Memory B cell (primary cell): ENCODE measurements at regions not wholly inside any gene's neighbourhood (a gene's known extent, or its start where the extent isn't known, plus 50 kb on each side); places are given as distances from the start of the nearest gene placed in this dataset.

Experiments used
- ATAC-seq: fragments of 150-1000 bp; cut with Tn5 transposase; 2 replicates; pipeline ENCODE4 v1.10.0; 2021; ENCODE audit warnings: low read depth, mild to moderate bottlenecking, moderate library complexity
- DNase-seq, 2 donors: peaks; one replicate each; pipeline ENCODE4 v3.0.0; 2022; ENCODE audit warnings: low spot score in 2 of 2
- H3K27ac Mint-ChIP-seq: one replicate; pipeline ENCODE4 v1.8.0; 2022; ENCODE audit warnings: mild to moderate bottlenecking, moderate library complexity, mixed read lengths
- H3K27me3 Mint-ChIP-seq: one replicate; pipeline ENCODE4 v1.8.0; 2022; ENCODE audit warnings: mixed read lengths
- H3K36me3 Mint-ChIP-seq: one replicate; pipeline ENCODE4 v1.8.0; 2022; ENCODE audit warnings: mild to moderate bottlenecking, mixed read lengths
- H3K4me1 Mint-ChIP-seq: one replicate; pipeline ENCODE4 v1.8.0; 2022; ENCODE audit warnings: mixed read lengths
- H3K4me3 Mint-ChIP-seq: one replicate; pipeline ENCODE4 v1.8.0; 2022; ENCODE audit warnings: mild to moderate bottlenecking, moderate library complexity, mixed read lengths
- H3K9me3 Mint-ChIP-seq: one replicate; pipeline ENCODE4 v1.8.0; 2022; ENCODE audit warnings: mixed read lengths

DNA sequence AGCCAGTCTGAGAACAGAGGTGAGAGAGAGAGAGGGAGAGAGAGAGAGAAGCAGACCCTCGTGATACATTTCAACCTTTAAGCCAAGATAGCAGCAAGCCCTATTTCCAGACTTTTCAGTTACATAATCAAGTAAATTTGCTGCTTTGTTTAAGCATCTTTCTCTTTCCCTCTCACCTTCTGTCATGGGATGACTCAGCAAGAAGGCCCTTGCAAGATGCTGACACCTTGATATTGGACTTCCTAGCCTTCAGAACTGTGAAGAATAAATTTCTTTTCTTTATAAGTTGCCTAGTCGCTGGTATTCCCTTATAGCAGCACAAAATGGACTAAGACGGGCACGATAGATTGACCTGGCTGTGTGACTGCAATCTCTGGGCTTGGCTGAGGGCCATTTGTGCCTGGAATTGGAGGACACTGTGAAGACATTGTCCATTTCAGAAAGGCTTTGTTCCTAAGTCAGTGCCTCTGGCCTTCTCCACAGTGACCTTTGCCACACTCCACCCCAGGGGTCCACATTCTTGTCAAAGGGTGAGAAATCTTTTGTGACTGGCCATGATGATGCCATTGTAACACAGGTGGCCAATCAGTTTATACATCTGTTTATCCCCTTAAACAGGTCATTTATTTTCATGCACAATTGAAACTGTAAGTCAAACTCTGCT, 51.3 kb upstream of the ITSN2 start:
- peaks cover 7% of the 10 kb centered on the region for H3K27me3 Mint-ChIP-seq
- H3K36me3 Mint-ChIP-seq = no peaks in the 10 kb centered on the region
- no peak for DNase-seq
- no peaks in the 10 kb centered on the region for H3K9me3 Mint-ChIP-seq
- no peaks in the 10 kb centered on the region for H3K4me1 Mint-ChIP-seq
- no peak for ATAC-seq
- no peak overlapping the region for H3K4me3 Mint-ChIP-seq
- no peak overlapping the region for H3K27ac Mint-ChIP-seq

GRCh38 chr2:24410976-24411375, 50.6 kb upstream of the ITSN2 start:
- H3K9me3 Mint-ChIP-seq = no peaks in the 10 kb centered on the region

DNA sequence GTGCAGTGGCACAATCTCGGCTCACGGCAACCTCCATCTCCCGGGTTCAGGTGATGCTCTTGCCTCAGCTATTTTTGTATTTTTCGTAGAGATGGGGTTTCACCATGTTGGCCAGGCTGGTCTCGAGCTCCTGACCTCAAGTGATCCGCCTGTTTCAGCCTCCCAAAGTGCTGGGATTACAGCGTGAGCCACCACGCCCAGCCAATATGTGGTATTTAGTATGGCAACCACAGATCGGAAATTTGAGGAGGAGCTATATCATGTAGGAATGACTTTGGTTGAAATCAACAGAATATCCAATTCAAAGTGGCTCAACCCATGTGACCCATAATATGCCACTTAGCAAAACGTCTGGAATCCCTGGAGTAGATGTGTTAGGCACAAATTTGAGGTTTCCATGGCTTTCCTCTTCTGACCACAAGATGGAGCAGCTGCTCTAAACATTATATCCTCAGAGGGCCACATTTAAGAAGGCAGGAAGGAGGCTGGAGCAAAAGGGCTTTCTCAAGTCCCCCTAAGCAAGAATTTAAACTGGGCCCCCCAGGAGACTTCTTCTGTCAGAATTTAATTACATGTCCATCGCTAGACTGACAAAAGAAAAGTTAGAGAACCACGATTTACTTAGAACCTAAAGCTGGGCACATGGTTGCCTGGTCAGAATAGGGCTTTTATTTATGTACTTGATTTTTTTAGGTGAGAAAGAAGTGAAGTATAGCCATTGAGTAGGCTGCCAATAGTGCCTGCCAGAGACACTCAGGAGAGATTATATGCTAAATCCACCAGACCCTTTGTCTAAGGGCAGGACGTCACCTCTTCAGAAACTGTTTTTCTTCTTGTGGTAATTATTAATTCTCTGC, 49.6 kb upstream of the ITSN2 start:
- Mint-ChIP-seq H3K4me1 (no peaks in the 10 kb centered on the region), H3K27ac (no peak overlapping the region), H3K36me3 (no peaks in the 10 kb centered on the region), H3K4me3 (no peak overlapping the region), H3K9me3 (no peaks in the 10 kb centered on the region), H3K27me3 (peaks cover 7% of the 10 kb centered on the region)
- ATAC-seq (peak; percentile 70), DNase-seq (peak; percentile 37 to 51)

More at GRCh38 chr2:24410976-24411375, 50.6 kb upstream of the ITSN2 start:
- Mint-ChIP-seq H3K4me3 (no peak overlapping the region), H3K36me3 (no peaks in the 10 kb centered on the region), H3K4me1 (no peaks in the 10 kb centered on the region), H3K27me3 (peaks cover 7% of the 10 kb centered on the region), H3K27ac (no peak overlapping the region)
- no peak for ATAC-seq
- no peak for DNase-seq
